CD4-positive, alpha-beta memory T cell (primary cell): ENCODE measurements at regions not wholly inside any gene's neighbourhood (a gene's known extent, or its start where the extent isn't known, plus 50 kb on each side); places are given as distances from the start of the nearest gene placed in this dataset.
A peak's percentile ranks its signal among the peaks of the same experiment; 100 is the strongest.

Experiments
- CTCF ChIA-PET: fragments of 350-600 bp; sonication (Branson Sonifier 250); formaldehyde crosslinking; loops from one replicate; lab custom pipeline; 2021; ENCODE audit warnings: inconsistent platforms; ENCODE audit not compliant: partially characterized antibody; lab: Charles Lee
- POLR2A ChIA-PET: fragments of 350-600 bp; sonication (Branson Sonifier 250); formaldehyde crosslinking; loops from one replicate; lab custom pipeline; 2021; ENCODE audit not compliant: partially characterized antibody; lab: Charles Lee
- DNase-seq, 5 donors: peaks; one replicate each; pipeline versions ENCODE4 v3.0.0 to v3.0.0-alpha.2; 2020 to 2022; ENCODE audit warnings: mixed read lengths in 1 of 5
- H3K27ac ChIP-seq: one replicate; pipeline ENCODE4 v1.7.0; 2013; ENCODE audit warnings: low read depth, low read length
- H3K27me3 ChIP-seq: 2 replicates; pipeline ENCODE4 v1.7.0; 2013; ENCODE audit warnings: mild to moderate bottlenecking, low read length, moderate library complexity; ENCODE audit not compliant: insufficient read depth
- H3K36me3 ChIP-seq: 2 replicates; pipeline ENCODE4 v1.7.0; 2013; ENCODE audit warnings: mild to moderate bottlenecking, low read length, moderate library complexity; ENCODE audit not compliant: insufficient read depth
- H3K4me1 ChIP-seq: 2 replicates; pipeline ENCODE4 v1.7.0; 2013; ENCODE audit warnings: mild to moderate bottlenecking, low read length, moderate library complexity; ENCODE audit not compliant: insufficient read depth
- H3K4me3 ChIP-seq, 2 donors: one replicate each; pipeline ENCODE4 v1.7.0; 2013; ENCODE audit warnings: low read length in 2 of 2, mild to moderate bottlenecking in 1 of 2
- H3K9me3 ChIP-seq, 2 donors: one replicate each; pipeline ENCODE4 v1.7.0; 2013; ENCODE audit warnings: low read length in 2 of 2, control low read depth in 1 of 2; ENCODE audit not compliant: control insufficient read depth in 1 of 2
- H3K27ac Mint-ChIP-seq, 7 donors: one replicate each; pipeline ENCODE4 v1.8.0; 2020 to 2021; ENCODE audit warnings: mixed read lengths in 7 of 7, mild to moderate bottlenecking in 6 of 7, inconsistent platforms in 3 of 7, moderate library complexity in 3 of 7
- H3K27me3 Mint-ChIP-seq, 2 donors: one replicate each; pipeline ENCODE4 v1.8.0; 2020 to 2021; ENCODE audit warnings: mixed read lengths in 2 of 2
- H3K36me3 Mint-ChIP-seq, 2 donors: one replicate each; pipeline ENCODE4 v1.8.0; 2020 to 2021; ENCODE audit warnings: mixed read lengths in 2 of 2, inconsistent platforms in 1 of 2, mild to moderate bottlenecking in 1 of 2
- H3K4me1 Mint-ChIP-seq, 4 donors: one replicate each; pipeline ENCODE4 v1.8.0; 2020 to 2021; ENCODE audit warnings: mixed read lengths in 4 of 4, mild to moderate bottlenecking in 1 of 4
- H3K4me3 Mint-ChIP-seq, 8 donors: one replicate each; pipeline ENCODE4 v1.8.0; 2020 to 2021; ENCODE audit warnings: mixed read lengths in 8 of 8, mild to moderate bottlenecking in 7 of 8, moderate library complexity in 6 of 8, inconsistent platforms in 3 of 8
- H3K9me3 Mint-ChIP-seq, 8 donors: one replicate each; pipeline ENCODE4 v1.8.0; 2020 to 2021; ENCODE audit warnings: mixed read lengths in 8 of 8, mild to moderate bottlenecking in 5 of 8, inconsistent platforms in 3 of 8, moderate library complexity in 1 of 8
- intact Hi-C: fragments of 100-400 bp; cut with micrococcal nuclease; formaldehyde crosslinking; loops from one replicate; pipeline ENCODE4 v1.15.1; 2023

DNA sequence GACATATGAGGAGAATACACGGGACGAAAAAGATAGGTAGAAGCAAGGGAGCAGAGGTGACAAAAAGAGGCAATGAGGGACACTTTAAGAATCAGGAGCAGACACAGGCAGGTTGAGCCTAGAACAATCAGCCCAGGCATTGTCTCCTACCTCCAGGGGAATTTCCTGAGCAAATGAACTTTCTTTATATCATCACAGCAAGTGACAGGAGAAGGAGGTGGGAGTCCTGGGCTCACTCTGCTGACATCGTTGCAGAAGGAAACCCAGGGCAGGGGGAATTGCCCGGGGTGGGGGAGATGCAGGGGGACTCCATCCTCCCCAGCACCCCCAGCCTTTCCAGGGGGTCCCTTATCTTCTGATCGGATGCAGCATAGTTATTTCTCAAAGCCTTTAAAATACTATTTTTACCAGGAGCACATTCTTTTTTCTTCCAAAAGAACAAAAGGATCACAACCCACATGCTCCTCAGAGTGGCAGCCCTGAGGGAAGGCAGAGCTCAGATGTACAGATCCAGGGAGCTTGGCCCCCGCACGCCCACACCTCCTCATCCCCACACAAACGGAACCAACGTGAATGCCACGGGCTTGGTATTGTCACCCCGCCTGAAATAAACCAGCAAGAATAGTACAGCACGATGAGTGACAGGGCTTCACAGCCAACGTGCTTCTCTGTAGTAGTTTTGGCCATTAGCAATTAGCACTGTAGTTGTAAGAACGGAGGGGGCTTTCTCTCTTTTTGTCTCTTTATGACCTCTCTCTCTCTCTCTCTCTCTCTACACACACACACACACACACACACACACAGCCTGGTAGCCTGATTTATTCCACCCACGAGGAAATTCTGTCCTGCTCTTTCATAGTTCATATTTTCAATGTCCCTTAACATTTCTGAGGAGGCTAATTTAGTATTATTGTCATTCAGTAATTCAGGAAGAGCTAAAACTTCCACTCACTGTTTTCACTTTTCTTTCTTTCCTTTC, 169.5 kb upstream of the UBL3 start:
- Histone ChIP-seq H3K9me3 (no peaks in the 10 kb centered on the region), H3K36me3 (no peaks in the 10 kb centered on the region), H3K27ac (no peak overlapping the region), H3K27me3 (no peaks in the 10 kb centered on the region), H3K4me1 (no peaks in the 10 kb centered on the region), H3K4me3 (no peak overlapping the region)
- intact Hi-C loops: no loop called here
- POLR2A ChIA-PET: no interaction called here
- Mint-ChIP-seq H3K4me1 (peaks cover 0 to 6% (median 3%) of the 10 kb centered on the region in 4 donors), H3K36me3 (no peaks in the 10 kb centered on the region), H3K9me3 (no peaks in the 10 kb centered on the region), H3K27me3 (peaks cover 0 to 3% of the 10 kb centered on the region in 2 donors), H3K27ac (peak overlapping the region in 1 of 7 donors; percentile 60), H3K4me3 (no peak overlapping the region)
- CTCF ChIA-PET: interaction anchor here (1.2 kb wide), 1 partner anchor 36 kb away, joined by 3 read pairs; no protein-coding TSS in a partner anchor
- DNase-seq: no peak

DNA sequence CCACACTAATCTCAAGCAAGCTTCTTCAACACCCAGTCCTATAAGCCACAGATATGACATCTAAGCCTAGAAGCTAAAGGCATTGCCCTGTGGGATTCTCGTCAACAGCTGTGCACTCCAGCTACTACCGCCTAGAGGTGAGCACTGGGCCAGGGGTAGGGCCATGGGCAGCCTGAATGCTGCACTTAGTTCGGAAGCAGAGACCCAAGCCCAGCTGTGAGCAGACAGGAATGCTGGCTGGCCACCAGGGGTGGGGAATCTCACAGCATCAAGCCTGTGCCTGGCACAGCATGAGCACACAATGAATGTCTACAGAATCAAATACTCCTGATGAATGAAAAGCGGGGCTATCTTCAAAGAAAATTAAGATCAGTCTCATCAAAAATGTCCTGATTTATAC, 167.5 kb upstream of the UBL3 start:
- H3K4me1 ChIP-seq: peaks cover 6% of the 10 kb centered on the region
- H3K27ac ChIP-seq: no peak overlapping the region
- no peak overlapping the region for H3K4me3 ChIP-seq
- no peaks in the 10 kb centered on the region for H3K9me3 ChIP-seq
- Mint-ChIP-seq H3K27ac (no peak overlapping the region), H3K9me3 (peaks cover 0 to 2% (median 0%) of the 10 kb centered on the region in 8 donors), H3K4me1 (peaks cover 4 to 9% (median 8%) of the 10 kb centered on the region in 4 donors), H3K4me3 (no peak overlapping the region), H3K27me3 (peaks cover 2 to 5% of the 10 kb centered on the region in 2 donors), H3K36me3 (no peaks in the 10 kb centered on the region)
- POLR2A ChIA-PET: no interaction called here
- no peaks in the 10 kb centered on the region for H3K36me3 ChIP-seq
- CTCF ChIA-PET: interaction anchor here (0.7 to 1.5 kb wide), 2 partner anchors 11 to 214 kb away, joined by 3 to 5 read pairs; no protein-coding TSS in a partner anchor
- DNase-seq: no peak
- no peaks in the 10 kb centered on the region for H3K27me3 ChIP-seq
- intact Hi-C loops: no loop called here

DNA sequence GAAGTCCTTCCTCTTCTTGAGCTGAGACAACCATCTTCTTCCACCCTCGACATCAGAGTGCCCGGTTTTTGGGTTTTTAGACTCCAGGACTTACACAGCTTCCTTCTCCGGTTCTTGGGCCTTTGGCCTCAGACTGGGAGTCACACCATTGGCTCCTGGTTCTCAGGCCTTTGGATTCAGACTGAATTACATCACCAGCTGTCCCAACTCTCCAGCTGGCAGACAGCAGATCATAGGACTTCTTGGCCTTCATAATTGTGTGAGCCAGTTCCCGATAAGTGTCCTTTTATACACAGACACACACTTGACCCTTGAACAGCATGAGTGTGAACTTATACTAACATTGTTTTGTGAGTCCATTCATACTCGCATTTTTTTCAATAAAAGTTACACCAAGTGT, 166.0 kb upstream of the UBL3 start:
- POLR2A ChIA-PET: no interaction called here
- H3K4me1 Mint-ChIP-seq: peaks cover 4 to 9% (median 8%) of the 10 kb centered on the region in 4 donors
- no peak overlapping the region for H3K27ac ChIP-seq
- no peak for DNase-seq
- no peaks in the 10 kb centered on the region for H3K36me3 Mint-ChIP-seq
- no peaks in the 10 kb centered on the region for H3K27me3 ChIP-seq
- no peaks in the 10 kb centered on the region for H3K36me3 ChIP-seq
- H3K4me3 Mint-ChIP-seq: no peak overlapping the region
- peaks cover 6% of the 10 kb centered on the region for H3K4me1 ChIP-seq
- H3K27ac Mint-ChIP-seq: no peak overlapping the region
- no peak overlapping the region for H3K4me3 ChIP-seq
- H3K9me3 Mint-ChIP-seq: peaks cover 0 to 2% (median 0%) of the 10 kb centered on the region in 8 donors
- no peaks in the 10 kb centered on the region for H3K9me3 ChIP-seq
- intact Hi-C loops: no loop called here
- peaks cover 2 to 5% of the 10 kb centered on the region in 2 donors for H3K27me3 Mint-ChIP-seq
- CTCF ChIA-PET: no interaction called here

DNA sequence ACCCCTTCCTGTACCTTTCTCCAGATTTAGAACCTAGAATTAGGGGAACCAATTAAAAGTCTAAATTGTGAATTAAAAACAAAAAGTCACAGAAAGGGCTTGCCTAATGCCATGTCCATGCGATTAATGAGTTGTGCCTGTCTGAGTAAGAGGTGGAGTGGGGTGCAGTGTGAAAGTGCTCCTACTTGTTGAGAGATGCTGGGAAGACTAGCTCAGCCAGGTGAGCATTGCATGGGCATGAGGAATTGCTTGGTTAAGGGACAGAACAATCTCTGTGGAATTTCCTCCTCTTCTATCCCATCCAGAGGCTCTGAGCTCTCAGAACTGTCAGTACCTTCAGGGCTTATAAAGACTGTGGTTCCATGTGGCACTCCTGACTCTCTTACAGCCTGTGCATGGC, 159.0 kb upstream of the UBL3 start:
- H3K9me3 ChIP-seq: no peaks in the 10 kb centered on the region
- no peak for DNase-seq
- ChIA-PET CTCF (no interaction called here), POLR2A (no interaction called here)
- H3K4me3 ChIP-seq: no peak overlapping the region
- H3K27me3 ChIP-seq: no peaks in the 10 kb centered on the region
- H3K36me3 Mint-ChIP-seq: no peaks in the 10 kb centered on the region
- H3K4me3 Mint-ChIP-seq: no peak overlapping the region
- peaks cover 8 to 24% (median 17%) of the 10 kb centered on the region in 4 donors for H3K4me1 Mint-ChIP-seq
- no peak overlapping the region for H3K27ac ChIP-seq
- no peaks in the 10 kb centered on the region for H3K36me3 ChIP-seq
- H3K4me1 ChIP-seq: peaks cover 8% of the 10 kb centered on the region
- peaks cover 0 to 2% (median 0%) of the 10 kb centered on the region in 8 donors for H3K9me3 Mint-ChIP-seq
- H3K27ac Mint-ChIP-seq: no peak overlapping the region
- intact Hi-C loops: no loop called here
- peaks cover 2 to 6% of the 10 kb centered on the region in 2 donors for H3K27me3 Mint-ChIP-seq

DNA sequence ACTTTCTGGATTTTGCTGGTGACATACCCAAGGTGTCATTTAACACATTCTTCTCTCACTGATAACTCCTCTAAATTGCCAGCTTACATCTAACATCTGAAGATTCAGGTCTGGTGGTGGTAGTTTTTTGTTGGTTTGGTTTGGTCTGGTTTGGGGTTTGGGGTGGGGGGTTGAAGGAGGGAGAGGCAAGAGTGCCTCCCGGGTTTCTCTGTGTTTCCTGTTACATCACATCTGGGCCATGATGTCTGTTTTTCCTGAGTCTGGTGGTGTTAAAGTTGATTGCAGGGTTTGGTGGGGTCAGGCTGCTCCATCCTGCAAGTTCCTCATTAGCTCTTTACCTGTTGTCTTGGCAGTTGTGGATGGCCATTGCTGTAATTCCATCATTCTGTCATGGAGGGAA, 155.8 kb upstream of the UBL3 start:
- no peaks in the 10 kb centered on the region for H3K9me3 Mint-ChIP-seq
- H3K4me1 Mint-ChIP-seq: peaks cover 6 to 20% (median 16%) of the 10 kb centered on the region in 4 donors
- no peak overlapping the region for H3K27ac ChIP-seq
- H3K4me1 ChIP-seq: peaks cover 7% of the 10 kb centered on the region
- POLR2A ChIA-PET: interaction anchor here (1.2 kb wide), 1 partner anchor 71 kb away, joined by 3 read pairs; no protein-coding TSS in a partner anchor
- intact Hi-C loops: no loop called here
- H3K4me3 ChIP-seq: no peak overlapping the region
- no peaks in the 10 kb centered on the region for H3K36me3 Mint-ChIP-seq
- no peaks in the 10 kb centered on the region for H3K9me3 ChIP-seq
- peak overlapping the region in 2 of 7 donors; percentile 48 to 86 for H3K27ac Mint-ChIP-seq
- no peak for DNase-seq
- no peaks in the 10 kb centered on the region for H3K36me3 ChIP-seq
- CTCF ChIA-PET: interaction anchor here (1.8 kb wide), 1 partner anchor 11 kb away, joined by 5 read pairs; no protein-coding TSS in a partner anchor
- peaks cover 3 to 4% of the 10 kb centered on the region in 2 donors for H3K27me3 Mint-ChIP-seq
- no peak overlapping the region for H3K4me3 Mint-ChIP-seq
- H3K27me3 ChIP-seq: no peaks in the 10 kb centered on the region

DNA sequence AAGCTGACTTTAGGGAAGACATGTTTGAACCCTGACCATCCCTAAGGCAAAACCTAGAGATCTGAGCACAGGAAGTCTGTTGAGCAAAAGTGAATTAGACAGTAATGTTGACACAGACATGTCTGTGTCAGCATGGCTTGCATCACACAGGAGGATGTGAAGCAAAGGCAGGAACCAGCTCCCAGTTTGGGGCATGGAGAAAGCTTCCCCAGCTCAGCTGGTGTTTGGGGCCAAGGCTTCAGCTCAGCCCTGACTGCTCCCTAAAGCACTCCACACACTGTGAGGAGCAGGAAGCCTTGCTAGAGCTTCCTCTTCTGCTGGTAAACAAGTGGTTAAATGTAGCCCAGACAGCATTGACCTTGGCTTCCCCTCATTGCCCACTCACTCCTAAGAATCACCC, 153.8 kb upstream of the UBL3 start:
- Histone ChIP-seq H3K4me1 (peaks cover 7% of the 10 kb centered on the region), H3K27me3 (no peaks in the 10 kb centered on the region), H3K4me3 (no peak overlapping the region), H3K27ac (no peak overlapping the region), H3K36me3 (no peaks in the 10 kb centered on the region), H3K9me3 (no peaks in the 10 kb centered on the region)
- Mint-ChIP-seq H3K9me3 (no peaks in the 10 kb centered on the region), H3K27me3 (peaks cover 2 to 3% of the 10 kb centered on the region in 2 donors), H3K36me3 (no peaks in the 10 kb centered on the region), H3K4me3 (no peak overlapping the region), H3K27ac (peak overlapping the region in 1 of 7 donors; percentile 0), H3K4me1 (peaks cover 6 to 20% (median 16%) of the 10 kb centered on the region in 4 donors)
- CTCF ChIA-PET: interaction anchor here (1.1 kb wide), 1 partner anchor 86 kb away, joined by 3 read pairs; no protein-coding TSS in a partner anchor
- POLR2A ChIA-PET: no interaction called here
- no peak for DNase-seq
- intact Hi-C loops: no loop called here

DNA sequence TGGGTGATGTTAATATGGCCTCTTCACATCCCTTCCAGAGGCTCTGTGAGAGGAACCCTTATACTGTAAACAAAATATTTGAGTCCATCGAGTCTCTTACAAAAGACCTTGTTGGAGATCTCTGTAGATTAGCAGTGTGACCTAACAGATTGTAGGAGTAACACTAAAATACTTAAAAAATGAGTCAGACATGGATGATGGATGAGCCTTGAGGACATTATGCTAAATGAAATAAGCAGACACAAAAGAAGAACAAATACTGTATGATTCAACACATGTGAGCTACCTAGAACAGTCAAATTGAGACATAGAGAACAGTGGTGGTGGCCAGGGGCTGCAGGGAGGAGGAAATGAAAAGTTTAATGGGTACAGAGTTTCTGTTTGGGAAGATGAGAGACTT, 152.2 kb upstream of the UBL3 start:
- Mint-ChIP-seq H3K4me3 (no peak overlapping the region), H3K27me3 (peaks cover 2 to 3% of the 10 kb centered on the region in 2 donors), H3K4me1 (peaks cover 6 to 20% (median 16%) of the 10 kb centered on the region in 4 donors), H3K36me3 (no peaks in the 10 kb centered on the region), H3K27ac (no peak overlapping the region), H3K9me3 (no peaks in the 10 kb centered on the region)
- peaks cover 7% of the 10 kb centered on the region for H3K4me1 ChIP-seq
- CTCF ChIA-PET: no interaction called here
- no peaks in the 10 kb centered on the region for H3K27me3 ChIP-seq
- H3K27ac ChIP-seq: no peak overlapping the region
- intact Hi-C loops: no loop called here
- POLR2A ChIA-PET: no interaction called here
- H3K4me3 ChIP-seq: no peak overlapping the region
- H3K9me3 ChIP-seq: no peaks in the 10 kb centered on the region
- DNase-seq: no peak
- H3K36me3 ChIP-seq: no peaks in the 10 kb centered on the region
